ENCODE measurements at regions not wholly inside any gene's neighbourhood (a gene's known extent, or its start where the extent isn't known, plus 50 kb on each side); places are given as distances from the start of the nearest gene placed in this dataset.

DNA sequence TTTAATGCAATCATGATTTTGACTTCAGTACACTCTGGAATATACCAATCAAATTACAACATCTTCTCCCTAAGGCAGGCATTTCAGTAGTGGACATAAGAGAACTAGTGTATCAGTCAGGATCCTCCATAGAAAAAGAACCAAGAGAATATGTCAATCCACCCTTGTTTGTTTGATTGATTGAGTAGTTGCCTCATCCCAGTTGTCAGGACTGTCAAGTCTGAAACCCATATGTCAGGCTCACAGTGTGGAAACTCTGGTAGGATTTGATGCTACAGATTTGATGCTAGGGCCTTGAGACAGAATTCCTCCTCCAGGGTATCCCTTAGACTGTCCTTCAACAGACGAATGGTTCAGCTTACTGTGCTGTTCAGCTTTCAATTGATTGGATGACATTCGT is 375.0 kb downstream of the ETS1 start:
- H3K4me3 ChIP-seq (ENCODE audit: low read depth in 1 of 2, low read length in 2 of 2): no peak overlapping the region
- no peaks in the 10 kb centered on the region for H3K9me3 ChIP-seq (ENCODE audit: control insufficient read depth in 1 of 2, low read length in 2 of 2)
- H3K4me1 ChIP-seq (ENCODE audit: control insufficient read depth in 1 of 2, insufficient read depth in 2 of 2, low read length in 2 of 2): peaks cover 0 to 12% of the 10 kb centered on the region in 2 donors
- H3K27ac ChIP-seq (ENCODE audit: low read length): no peak overlapping the region
- H3K36me3 ChIP-seq (ENCODE audit: control insufficient read depth in 1 of 2, insufficient read depth in 2 of 2, low read length in 2 of 2): peaks cover 0 to 11% of the 10 kb centered on the region in 2 donors
- no peaks in the 10 kb centered on the region for H3K27me3 ChIP-seq (ENCODE audit: low read depth, low read length)

DNA sequence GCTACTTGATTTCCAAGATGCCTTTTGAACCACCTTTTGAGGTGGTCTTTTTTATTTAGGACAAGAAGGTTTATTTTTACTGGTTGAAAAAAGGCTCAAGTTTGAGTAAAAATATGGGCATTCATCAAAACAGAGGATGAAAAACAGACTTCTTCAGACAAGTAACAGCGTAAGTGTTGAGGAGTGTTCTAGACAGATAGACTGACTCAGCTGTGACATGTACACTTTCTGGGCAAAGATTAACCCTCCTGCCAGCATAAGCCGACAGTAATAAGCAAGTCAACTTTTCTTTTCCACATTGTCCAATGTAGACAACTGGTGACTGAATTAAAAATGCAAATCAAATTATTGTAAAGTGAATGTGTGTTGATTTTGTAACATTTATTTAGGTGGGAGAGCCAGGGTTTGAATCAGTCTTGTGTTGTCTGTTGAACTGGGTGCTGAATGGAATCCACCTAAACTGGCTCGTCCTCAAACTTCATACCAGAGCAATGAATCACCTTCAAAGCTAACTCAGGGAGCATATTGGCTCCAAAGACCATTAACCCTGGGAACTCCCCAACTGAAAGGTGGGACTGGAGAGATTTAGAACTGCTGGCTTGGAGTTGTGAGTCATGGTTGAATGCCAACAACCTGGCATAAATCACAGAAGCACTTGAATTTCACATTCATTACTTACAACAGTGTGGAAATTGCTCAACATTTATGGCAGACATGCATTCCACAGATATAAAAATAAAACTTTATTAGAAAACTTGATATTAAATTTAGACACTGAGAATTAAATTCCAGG is 377.0 kb downstream of the ETS1 start:
- H3K9me3 ChIP-seq (ENCODE audit: control insufficient read depth in 1 of 2, low read length in 2 of 2): no peaks in the 10 kb centered on the region
- H3K4me1 ChIP-seq (ENCODE audit: control insufficient read depth in 1 of 2, insufficient read depth in 2 of 2, low read length in 2 of 2): peaks cover 0 to 12% of the 10 kb centered on the region in 2 donors
- no peaks in the 10 kb centered on the region for H3K27me3 ChIP-seq (ENCODE audit: low read depth, low read length)
- H3K27ac ChIP-seq (ENCODE audit: low read length): no peak overlapping the region
- H3K36me3 ChIP-seq (ENCODE audit: control insufficient read depth in 1 of 2, insufficient read depth in 2 of 2, low read length in 2 of 2): peaks cover 0 to 11% of the 10 kb centered on the region in 2 donors
- H3K4me3 ChIP-seq (ENCODE audit: low read depth in 1 of 2, low read length in 2 of 2): no peak overlapping the region

DNA sequence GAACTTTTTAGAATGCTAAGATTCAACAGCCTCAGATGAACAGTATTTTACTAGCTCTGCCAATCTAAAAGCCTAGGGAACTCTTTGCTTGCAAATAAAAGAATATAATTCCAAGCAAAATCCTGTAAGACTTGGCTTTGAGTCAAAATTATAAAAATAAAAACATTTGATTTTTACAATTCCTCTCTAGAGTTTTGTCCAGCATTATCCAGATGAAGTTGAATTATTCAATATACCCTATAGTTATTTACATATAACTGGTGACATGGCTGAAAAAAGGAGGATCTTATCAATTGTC is 378.3 kb downstream of the ETS1 start:
- H3K9me3 ChIP-seq (ENCODE audit: control insufficient read depth in 1 of 2, low read length in 2 of 2): no peaks in the 10 kb centered on the region
- H3K4me1 ChIP-seq (ENCODE audit: control insufficient read depth in 1 of 2, insufficient read depth in 2 of 2, low read length in 2 of 2): peaks cover 0 to 12% of the 10 kb centered on the region in 2 donors
- no peak overlapping the region for H3K27ac ChIP-seq (ENCODE audit: low read length)
- H3K36me3 ChIP-seq (ENCODE audit: control insufficient read depth in 1 of 2, insufficient read depth in 2 of 2, low read length in 2 of 2): peaks cover 0 to 11% of the 10 kb centered on the region in 2 donors
- no peaks in the 10 kb centered on the region for H3K27me3 ChIP-seq (ENCODE audit: low read depth, low read length)
- H3K4me3 ChIP-seq (ENCODE audit: low read depth in 1 of 2, low read length in 2 of 2): no peak overlapping the region

DNA sequence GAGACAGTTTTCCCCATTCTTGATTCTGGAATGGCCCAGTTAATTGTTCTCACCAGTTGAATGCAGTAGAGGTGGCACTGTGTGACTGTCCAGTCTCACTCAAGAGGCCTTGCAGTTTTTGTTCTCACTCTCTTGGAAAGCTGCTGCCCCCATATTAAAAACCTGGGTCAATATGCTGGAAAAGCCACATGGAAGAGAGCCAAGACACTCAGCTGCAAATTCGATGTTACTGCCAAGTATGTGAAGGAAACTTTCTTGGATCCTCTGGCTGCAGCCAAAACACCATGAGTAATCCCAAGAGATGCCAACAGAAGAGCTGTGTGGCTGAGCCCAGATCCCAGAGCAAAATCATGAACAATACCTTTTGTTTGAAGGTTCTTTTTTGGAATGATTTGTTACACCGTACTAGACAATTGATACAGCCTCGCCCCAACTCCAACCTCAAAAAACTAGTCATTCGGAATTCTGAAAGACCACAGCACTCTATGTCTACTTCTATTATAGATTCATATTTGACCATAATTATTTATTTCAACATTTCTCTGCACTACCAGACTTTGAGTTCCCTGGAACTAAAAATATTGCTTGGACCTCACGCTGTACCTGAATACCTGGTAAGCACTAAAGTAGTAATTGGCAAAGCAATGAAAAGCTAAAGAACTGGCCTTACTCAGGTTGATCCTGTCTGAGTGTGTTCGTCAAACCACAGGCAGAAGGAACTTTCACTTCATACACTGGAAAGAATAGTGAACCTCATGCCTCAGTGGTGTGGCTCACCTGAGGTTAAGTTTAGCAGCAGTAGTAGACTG is 378.8 kb downstream of the ETS1 start:
- no peak overlapping the region for H3K27ac ChIP-seq (ENCODE audit: low read length)
- no peaks in the 10 kb centered on the region for H3K27me3 ChIP-seq (ENCODE audit: low read depth, low read length)
- no peaks in the 10 kb centered on the region for H3K9me3 ChIP-seq (ENCODE audit: control insufficient read depth in 1 of 2, low read length in 2 of 2)
- H3K36me3 ChIP-seq (ENCODE audit: control insufficient read depth in 1 of 2, insufficient read depth in 2 of 2, low read length in 2 of 2): peaks cover 0 to 11% of the 10 kb centered on the region in 2 donors
- H3K4me1 ChIP-seq (ENCODE audit: control insufficient read depth in 1 of 2, insufficient read depth in 2 of 2, low read length in 2 of 2): peaks cover 0 to 12% of the 10 kb centered on the region in 2 donors
- H3K4me3 ChIP-seq (ENCODE audit: low read depth in 1 of 2, low read length in 2 of 2): no peak overlapping the region

DNA sequence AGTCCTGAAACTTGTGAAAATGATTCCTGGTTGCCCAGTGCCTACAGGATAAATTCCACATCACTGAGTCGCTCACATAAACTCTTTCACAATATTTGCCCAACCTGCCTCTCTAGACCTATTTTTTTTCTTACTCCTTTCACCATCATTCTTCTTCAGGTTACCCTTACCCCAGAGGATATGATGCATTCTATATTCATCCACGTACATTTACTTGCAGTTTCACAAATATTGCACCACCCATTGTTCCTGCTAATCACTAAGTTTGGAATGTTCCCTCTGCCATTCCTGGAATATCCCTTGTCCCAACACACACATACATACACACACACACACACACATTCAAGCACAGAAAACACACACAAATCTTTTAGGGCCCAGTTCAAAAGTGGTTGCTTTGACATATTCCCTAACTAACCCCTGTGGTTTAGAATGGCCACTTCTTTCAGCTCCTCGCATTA is 379.5 kb downstream of the ETS1 start:
- no peaks in the 10 kb centered on the region for H3K9me3 ChIP-seq (ENCODE audit: control insufficient read depth in 1 of 2, low read length in 2 of 2)
- H3K27ac ChIP-seq (ENCODE audit: low read length): no peak overlapping the region
- peaks cover 0 to 12% of the 10 kb centered on the region in 2 donors for H3K4me1 ChIP-seq (ENCODE audit: control insufficient read depth in 1 of 2, insufficient read depth in 2 of 2, low read length in 2 of 2)
- H3K4me3 ChIP-seq (ENCODE audit: low read depth in 1 of 2, low read length in 2 of 2): no peak overlapping the region
- H3K27me3 ChIP-seq (ENCODE audit: low read depth, low read length): no peaks in the 10 kb centered on the region
- H3K36me3 ChIP-seq (ENCODE audit: control insufficient read depth in 1 of 2, insufficient read depth in 2 of 2, low read length in 2 of 2): peaks cover 0 to 11% of the 10 kb centered on the region in 2 donors

DNA sequence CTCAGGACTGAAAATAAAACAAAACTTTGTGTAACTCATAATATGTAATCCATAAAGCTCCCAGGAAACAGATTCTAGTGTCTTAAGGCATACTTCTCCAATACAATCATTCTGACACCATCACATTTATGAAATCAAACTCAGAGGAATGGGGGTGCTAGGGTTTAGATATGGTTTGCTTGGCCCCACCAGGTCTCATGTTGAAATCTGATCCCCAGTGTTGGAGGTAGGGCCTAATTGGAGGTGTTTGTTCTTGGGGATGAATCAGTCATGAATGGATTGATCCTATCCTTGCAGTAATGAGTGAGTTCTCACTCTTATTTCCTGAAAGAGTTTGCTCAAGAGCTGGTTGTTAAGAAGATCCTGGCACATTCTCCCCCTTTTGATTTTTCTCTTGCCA is 380.9 kb downstream of the ETS1 start:
- Histone ChIP-seq H3K4me1 (ENCODE audit: control insufficient read depth in 1 of 2, insufficient read depth in 2 of 2, low read length in 2 of 2) (peaks cover 0 to 12% of the 10 kb centered on the region in 2 donors), H3K4me3 (ENCODE audit: low read depth in 1 of 2, low read length in 2 of 2) (no peak overlapping the region), H3K36me3 (ENCODE audit: control insufficient read depth in 1 of 2, insufficient read depth in 2 of 2, low read length in 2 of 2) (peaks cover 0 to 11% of the 10 kb centered on the region in 2 donors), H3K27ac (ENCODE audit: low read length) (no peak overlapping the region), H3K9me3 (ENCODE audit: control insufficient read depth in 1 of 2, low read length in 2 of 2) (no peaks in the 10 kb centered on the region), H3K27me3 (ENCODE audit: low read depth, low read length) (no peaks in the 10 kb centered on the region)

DNA sequence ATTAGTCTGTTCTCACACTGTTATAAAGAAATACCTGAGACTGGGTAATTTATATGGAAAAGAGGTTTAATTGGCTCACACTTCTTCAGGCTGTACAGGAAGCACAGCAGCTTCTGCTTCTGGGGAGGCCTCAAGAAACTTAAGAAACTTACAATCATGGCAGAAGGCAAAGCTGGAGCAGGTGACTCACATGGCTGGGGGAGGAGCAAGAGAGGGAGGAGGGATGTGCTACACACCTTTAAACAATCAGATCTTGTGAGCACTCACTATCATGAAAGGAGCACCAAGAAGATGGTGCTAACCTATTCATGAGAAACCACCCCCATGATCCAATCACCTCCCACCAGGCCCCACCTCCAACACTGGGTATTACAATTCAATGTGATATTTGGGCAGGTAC is 381.6 kb downstream of the ETS1 start:
- Histone ChIP-seq H3K4me1 (ENCODE audit: control insufficient read depth in 1 of 2, insufficient read depth in 2 of 2, low read length in 2 of 2) (peaks cover 0 to 12% of the 10 kb centered on the region in 2 donors), H3K27me3 (ENCODE audit: low read depth, low read length) (no peaks in the 10 kb centered on the region), H3K36me3 (ENCODE audit: control insufficient read depth in 1 of 2, insufficient read depth in 2 of 2, low read length in 2 of 2) (peaks cover 0 to 11% of the 10 kb centered on the region in 2 donors), H3K9me3 (ENCODE audit: control insufficient read depth in 1 of 2, low read length in 2 of 2) (no peaks in the 10 kb centered on the region), H3K4me3 (ENCODE audit: low read depth in 1 of 2, low read length in 2 of 2) (no peak overlapping the region), H3K27ac (ENCODE audit: low read length) (no peak overlapping the region)

DNA sequence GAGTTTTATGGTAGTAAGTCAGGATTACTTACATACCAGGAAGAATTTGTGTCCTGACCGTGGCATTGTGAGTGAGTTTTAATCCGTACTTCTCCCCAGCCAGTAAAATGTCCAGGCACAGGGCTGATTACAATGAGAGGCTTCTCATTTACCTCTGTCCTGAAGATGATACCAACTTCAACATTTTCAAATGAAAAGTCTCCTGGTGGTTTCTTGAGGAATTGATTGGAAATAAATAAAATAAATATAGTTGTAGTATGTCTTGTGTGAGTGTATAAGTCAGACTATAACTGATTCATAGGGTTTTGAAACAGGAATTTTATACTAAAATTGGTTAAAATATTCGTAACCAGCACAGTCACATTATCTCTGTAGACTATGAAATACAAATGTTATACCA is 382.5 kb downstream of the ETS1 start:
- Histone ChIP-seq H3K4me3 (ENCODE audit: low read depth in 1 of 2, low read length in 2 of 2) (no peak overlapping the region), H3K36me3 (ENCODE audit: control insufficient read depth in 1 of 2, insufficient read depth in 2 of 2, low read length in 2 of 2) (peaks cover 0 to 9% of the 10 kb centered on the region in 2 donors), H3K27me3 (ENCODE audit: low read depth, low read length) (no peaks in the 10 kb centered on the region), H3K4me1 (ENCODE audit: control insufficient read depth in 1 of 2, insufficient read depth in 2 of 2, low read length in 2 of 2) (peaks cover 0 to 12% of the 10 kb centered on the region in 2 donors), H3K9me3 (ENCODE audit: control insufficient read depth in 1 of 2, low read length in 2 of 2) (no peaks in the 10 kb centered on the region), H3K27ac (ENCODE audit: low read length) (no peak overlapping the region)

DNA sequence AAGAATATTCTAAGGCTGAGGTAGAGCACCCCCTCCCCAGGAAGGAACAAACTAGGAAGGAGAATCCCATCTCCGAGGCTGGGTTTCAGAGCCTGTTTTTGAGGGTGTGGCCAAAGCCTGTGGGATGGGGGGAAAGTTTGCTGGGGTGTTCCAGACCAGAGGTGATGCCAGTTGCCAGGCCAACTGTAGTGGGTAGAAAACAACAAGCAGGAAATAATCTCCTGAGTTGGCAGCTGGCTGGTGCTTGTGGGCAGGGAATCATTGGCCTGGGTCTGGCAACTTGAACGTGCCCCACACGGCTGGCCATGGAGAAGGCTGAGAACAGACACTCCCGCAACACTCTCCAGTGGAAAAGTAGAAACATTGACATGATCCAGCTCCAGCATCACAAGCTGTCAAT is 385.6 kb downstream of the ETS1 start:
- no peaks in the 10 kb centered on the region for H3K4me1 ChIP-seq (ENCODE audit: control insufficient read depth in 1 of 2, insufficient read depth in 2 of 2, low read length in 2 of 2)
- H3K4me3 ChIP-seq (ENCODE audit: low read depth in 1 of 2, low read length in 2 of 2): no peak overlapping the region
- no peak overlapping the region for H3K27ac ChIP-seq (ENCODE audit: low read length)
- no peaks in the 10 kb centered on the region for H3K27me3 ChIP-seq (ENCODE audit: low read depth, low read length)
- no peaks in the 10 kb centered on the region for H3K36me3 ChIP-seq (ENCODE audit: control insufficient read depth in 1 of 2, insufficient read depth in 2 of 2, low read length in 2 of 2)
- no peaks in the 10 kb centered on the region for H3K9me3 ChIP-seq (ENCODE audit: control insufficient read depth in 1 of 2, low read length in 2 of 2)

DNA sequence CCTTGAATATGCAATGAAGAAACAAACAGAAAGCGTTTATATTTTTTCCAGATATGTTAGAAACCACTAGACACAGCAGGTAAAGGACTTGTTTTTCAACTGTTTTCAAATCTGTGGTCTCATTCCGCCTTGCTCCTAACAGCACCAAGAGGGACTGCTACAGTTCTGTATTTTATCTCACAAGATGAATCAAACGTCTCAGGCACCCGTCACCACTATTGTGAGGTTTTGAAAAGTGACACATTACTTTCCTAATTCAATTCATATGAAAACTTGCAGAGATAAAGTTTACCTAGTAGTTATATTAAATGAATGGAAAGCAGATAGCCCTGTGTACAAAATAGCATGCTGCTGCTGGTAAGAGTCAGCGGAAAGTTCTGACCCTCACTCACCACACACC is 386.3 kb downstream of the ETS1 start:
- no peaks in the 10 kb centered on the region for H3K36me3 ChIP-seq (ENCODE audit: control insufficient read depth in 1 of 2, insufficient read depth in 2 of 2, low read length in 2 of 2)
- H3K4me3 ChIP-seq (ENCODE audit: low read depth in 1 of 2, low read length in 2 of 2): no peak overlapping the region
- H3K27ac ChIP-seq (ENCODE audit: low read length): no peak overlapping the region
- H3K4me1 ChIP-seq (ENCODE audit: control insufficient read depth in 1 of 2, insufficient read depth in 2 of 2, low read length in 2 of 2): no peaks in the 10 kb centered on the region
- no peaks in the 10 kb centered on the region for H3K27me3 ChIP-seq (ENCODE audit: low read depth, low read length)
- H3K9me3 ChIP-seq (ENCODE audit: control insufficient read depth in 1 of 2, low read length in 2 of 2): no peaks in the 10 kb centered on the region

DNA sequence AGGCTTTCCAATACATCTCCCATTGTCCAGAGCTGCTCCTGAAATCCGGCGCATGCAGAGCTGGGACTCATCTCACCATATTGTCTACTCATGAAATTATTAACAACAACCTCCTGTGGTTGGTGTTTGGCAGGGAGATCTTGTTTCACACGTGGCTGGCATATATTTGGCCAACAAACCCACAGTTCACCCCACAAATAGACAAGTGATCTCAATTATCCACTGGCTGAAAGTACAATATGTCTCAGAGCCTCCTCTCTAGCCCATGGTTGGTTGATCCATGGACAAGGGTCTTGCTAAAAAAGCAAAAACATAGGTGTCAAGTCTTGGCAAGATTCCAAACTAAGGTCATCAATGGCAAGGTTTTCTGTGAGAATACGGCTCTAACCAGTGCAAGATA is 386.9 kb downstream of the ETS1 start:
- no peak overlapping the region for H3K4me3 ChIP-seq (ENCODE audit: low read depth in 1 of 2, low read length in 2 of 2)

More for the DNA sequence above, 386.9 kb downstream of the ETS1 start:
- Histone ChIP-seq H3K4me1 (ENCODE audit: control insufficient read depth in 1 of 2, insufficient read depth in 2 of 2, low read length in 2 of 2) (no peaks in the 10 kb centered on the region), H3K9me3 (ENCODE audit: control insufficient read depth in 1 of 2, low read length in 2 of 2) (no peaks in the 10 kb centered on the region), H3K27ac (ENCODE audit: low read length) (no peak overlapping the region), H3K27me3 (ENCODE audit: low read depth, low read length) (no peaks in the 10 kb centered on the region), H3K36me3 (ENCODE audit: control insufficient read depth in 1 of 2, insufficient read depth in 2 of 2, low read length in 2 of 2) (no peaks in the 10 kb centered on the region)
